Keratinocyte (primary cell): ENCODE measurements at regions not wholly inside any gene's neighbourhood (a gene's known extent, or its start where the extent isn't known, plus 50 kb on each side); places are given as distances from the start of the nearest gene placed in this dataset.

Experiments
- DNase-seq: peaks from one replicate; pipeline ENCODE4 v3.0.0-alpha.2; 2011; ENCODE audit warnings: low read depth, missing footprints, low spot score
- FAIRE-seq: peaks from 2 replicates; lab custom pipeline; 2011; peaks lifted over from hg19 to GRCh38; lab: Jason Lieb, UNC
- H2AFZ ChIP-seq: 2 replicates; pipeline ENCODE4 v1.6.0; 2012; ENCODE audit warnings: low read length, control low read depth, inconsistent platforms; ENCODE audit not compliant: control insufficient read depth
- H3K27ac ChIP-seq: 2 replicates; pipeline ENCODE4 v1.5.1; 2011; ENCODE audit warnings: low read length; ENCODE audit not compliant: control insufficient read depth, insufficient read depth
- H3K27me3 ChIP-seq: 3 replicates; pipeline ENCODE4 v1.6.0; 2011; ENCODE audit warnings: low read length; ENCODE audit not compliant: control insufficient read depth, insufficient read depth; ENCODE audit errors: extremely low read depth
- H3K36me3 ChIP-seq, 2 experiments: 2 replicates in 1 of 2; 3 replicates in 1 of 2; pipeline ENCODE4 v1.5.1; 2011; ENCODE audit warnings: low read length in 2 of 2, mild to moderate bottlenecking in 1 of 2; ENCODE audit not compliant: control insufficient read depth in 2 of 2, insufficient read depth in 2 of 2; ENCODE audit errors: extremely low read depth in 1 of 2
- H3K4me1 ChIP-seq: 3 replicates; pipeline ENCODE4 v1.5.1; 2011; ENCODE audit warnings: low read length; ENCODE audit not compliant: control insufficient read depth, insufficient read depth; ENCODE audit errors: extremely low read depth
- H3K4me2 ChIP-seq: 3 replicates; pipeline ENCODE4 v1.6.0; 2011; ENCODE audit warnings: low read depth, low read length; ENCODE audit not compliant: control insufficient read depth, insufficient read depth; ENCODE audit errors: extremely low read depth
- H3K4me3 ChIP-seq, 3 experiments: fragments of 200-600 bp in 1 of 3; sonication (generic) in 1 of 3; 2 replicates in 2 of 3; 3 replicates in 1 of 3; pipeline ENCODE4 v1.5.1; 2011 to 2016; ENCODE audit warnings: low read length in 3 of 3, mild to moderate bottlenecking in 3 of 3, control low read depth in 2 of 3, inconsistent platforms in 1 of 3, low read depth in 1 of 3, mixed read lengths in 1 of 3, mixed run types in 1 of 3, moderate library complexity in 1 of 3; ENCODE audit not compliant: control insufficient read depth in 2 of 3, insufficient read depth in 2 of 3; ENCODE audit errors: extremely low read depth in 1 of 3
- H3K79me2 ChIP-seq: 2 replicates; pipeline ENCODE4 v1.6.0; 2012; ENCODE audit warnings: low read length; ENCODE audit not compliant: control insufficient read depth, insufficient read depth
- H3K9ac ChIP-seq: 3 replicates; pipeline ENCODE4 v1.6.0; 2011; ENCODE audit warnings: low read length; ENCODE audit not compliant: control insufficient read depth, insufficient read depth; ENCODE audit errors: extremely low read depth
- H3K9me1 ChIP-seq: 3 replicates; pipeline ENCODE4 v1.6.0; 2011; ENCODE audit warnings: low read length; ENCODE audit not compliant: control insufficient read depth, insufficient read depth; ENCODE audit errors: extremely low read depth
- H3K9me3 ChIP-seq: 2 replicates; pipeline ENCODE4 v1.5.1; 2012; ENCODE audit warnings: low read depth, low read length; ENCODE audit not compliant: control insufficient read depth
- H4K20me1 ChIP-seq: 3 replicates; pipeline ENCODE4 v1.6.0; 2011; ENCODE audit warnings: low read length; ENCODE audit not compliant: control insufficient read depth, insufficient read depth; ENCODE audit errors: extremely low read depth
- CTCF ChIP-seq, 3 experiments: IDR thresholded peaks in 1 of 3; conservative IDR thresholded peaks in 1 of 3; optimal IDR thresholded peaks in 1 of 3; 2 replicates in 2 of 3; 3 replicates in 1 of 3; pipeline versions ENCODE3 to v1.5.1; 2011; ENCODE audit warnings: low read length in 3 of 3, mild to moderate bottlenecking in 3 of 3, moderate library complexity in 2 of 3, control low read depth in 1 of 3, inconsistent platforms in 1 of 3; ENCODE audit not compliant: insufficient read depth in 2 of 3; ENCODE audit errors: extremely low read depth in 1 of 3
- EZH2 ChIP-seq: IDR thresholded peaks from one replicate; pipeline ENCODE4 v1.6.1; 2012; ENCODE audit warnings: inconsistent platforms, mild to moderate bottlenecking, low read length, moderate library complexity
- dilution Hi-C: fragments of 300-500 bp; cut with MboI; formaldehyde crosslinking; loops from one replicate; pipeline ENCODE4 v1.7.0; 2020; ENCODE audit warnings: low sequenced_read_pairs; ENCODE audit not compliant: extremely low pct_ligation_motif_present

- H3K4me2 ChIP-seq, result no peak overlapping the region
- H3K79me2 ChIP-seq, result no peaks in the 10 kb centered on the region
- no peaks in the 10 kb centered on the region for H3K9me1 ChIP-seq
- no peaks in the 10 kb centered on the region for H3K9me3 ChIP-seq
- no peak for TF ChIP-seq CTCF (optimal IDR thresholded peaks at IDR 0.05 in 1 of 3, IDR thresholded peaks at IDR 0.05 in 1 of 3, conservative IDR thresholded peaks at IDR 0.05 in 1 of 3; ENCODE audit: extremely low read depth in 1 of 3, insufficient read depth in 2 of 3, low read length in 3 of 3)
- no peak for TF ChIP-seq EZH2
- H3K9ac ChIP-seq, result no peak overlapping the region
- H3K4me1 ChIP-seq, result peaks cover 3% of the 10 kb centered on the region
- no peaks in the 10 kb centered on the region for H3K36me3 ChIP-seq
- H3K4me3 ChIP-seq, result no peak overlapping the region
- FAIRE-seq (no peak), DNase-seq (no peak)
- dilution Hi-C loops, result no loop called here
- no peak overlapping the region for H3K27ac ChIP-seq
- no peaks in the 10 kb centered on the region for H4K20me1 ChIP-seq
- no peak overlapping the region for H2AFZ ChIP-seq
- H3K27me3 ChIP-seq, result peaks cover 15% of the 10 kb centered on the region
Measured at GRCh38 chr2:120565095-120565460, 170.6 kb upstream of the GLI2 start.

DNA sequence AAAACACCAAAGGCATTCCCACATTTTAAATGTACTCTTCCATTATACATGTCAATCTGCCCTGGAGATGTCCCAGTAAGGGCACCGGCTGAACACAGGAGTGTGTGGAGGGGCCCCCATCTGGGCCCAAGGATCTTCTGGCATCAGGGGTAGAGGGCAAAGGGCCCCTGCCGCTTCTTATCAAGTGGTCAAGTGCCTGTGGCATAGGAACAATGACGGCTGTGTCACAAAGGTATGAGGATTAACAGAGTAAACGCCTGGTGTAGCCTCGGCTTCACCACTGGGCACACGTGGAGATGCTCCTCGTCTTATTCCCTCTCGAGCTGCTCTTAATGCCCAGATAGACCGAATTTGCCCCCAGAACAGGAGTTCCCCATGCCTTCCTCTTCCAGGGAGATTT is 169.7 kb upstream of the GLI2 start:
- H2AFZ ChIP-seq, result no peak overlapping the region
- dilution Hi-C loops, result no loop called here
- no peaks in the 10 kb centered on the region for H3K79me2 ChIP-seq
- H3K36me3 ChIP-seq, result no peaks in the 10 kb centered on the region
- FAIRE-seq (no peak), DNase-seq (no peak)
- H3K27ac ChIP-seq, result no peak overlapping the region
- no peak overlapping the region for H3K9ac ChIP-seq
- TF ChIP-seq EZH2, result no peak
- no peak for TF ChIP-seq CTCF (optimal IDR thresholded peaks at IDR 0.05 in 1 of 3, IDR thresholded peaks at IDR 0.05 in 1 of 3, conservative IDR thresholded peaks at IDR 0.05 in 1 of 3; ENCODE audit: extremely low read depth in 1 of 3, insufficient read depth in 2 of 3, low read length in 3 of 3)
- no peaks in the 10 kb centered on the region for H3K9me1 ChIP-seq
- no peak overlapping the region for H3K4me2 ChIP-seq
- no peak overlapping the region for H3K4me3 ChIP-seq
- peaks cover 3% of the 10 kb centered on the region for H3K4me1 ChIP-seq
- H3K9me3 ChIP-seq, result no peaks in the 10 kb centered on the region
- H4K20me1 ChIP-seq, result no peaks in the 10 kb centered on the region
- peaks cover 15% of the 10 kb centered on the region for H3K27me3 ChIP-seq
